ENCODE measurements at regions not wholly inside any gene's neighbourhood (a gene's known extent, or its start where the extent isn't known, plus 50 kb on each side); places are given as distances from the start of the nearest gene placed in this dataset.
"Not testable (repeated sequence)": the region's sequence is repeated elsewhere in the genome, so short reads cannot be mapped to it uniquely, and the experiment has no call there.

DNA sequence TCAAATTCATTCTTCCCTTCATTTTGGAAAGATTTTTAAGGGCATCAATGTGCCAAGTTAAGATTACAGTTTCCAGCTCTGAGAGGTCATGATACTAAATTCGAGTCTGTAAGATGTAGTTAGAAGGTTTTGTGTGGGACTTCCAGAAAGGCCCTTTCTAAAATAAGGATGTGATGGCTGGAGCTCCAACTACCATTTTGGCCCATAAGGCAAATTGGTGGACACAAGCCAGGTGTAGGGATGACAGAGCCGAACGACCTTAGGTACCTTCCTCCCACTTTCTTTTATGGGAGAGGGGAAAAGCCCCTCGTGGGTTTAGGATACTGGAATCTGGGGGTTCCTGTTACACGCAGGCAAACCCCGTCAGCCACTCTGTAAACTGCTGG is 54.3 kb upstream of the PTPDC1 start:
- Histone ChIP-seq H3K4me1 (ENCODE audit: insufficient read depth) (peaks cover 15% of the 10 kb centered on the region), H3K27me3 (replicated peaks; ENCODE audit: insufficient read depth) (no peaks in the 10 kb centered on the region), H3K79me2 (ENCODE audit: insufficient read depth) (peaks cover 38% of the 10 kb centered on the region), H3K9me2 (ENCODE audit: insufficient read depth) (no peaks in the 10 kb centered on the region), H3K9ac (peak overlapping the region; percentile 90), H3K4me2 (ENCODE audit: unreplicated experiment) (peak overlapping the region; percentile 70), H3K36me3 (ENCODE audit: low read depth) (no peaks in the 10 kb centered on the region), H3K4me3 (peak overlapping the region; percentile 92), H3K9me3 (ENCODE audit: low read depth) (no peaks in the 10 kb centered on the region), H3F3A (ENCODE audit: insufficient read depth) (no peaks in the 10 kb centered on the region), H4K20me1 (ENCODE audit: insufficient read depth) (no peaks in the 10 kb centered on the region), H2AFZ (peak overlapping the region; percentile 95), H3K27ac (peak overlapping the region; percentile 45)
- no peak for DNase-seq
- in situ Hi-C loops (cut with MboI), result no loop called here
- TF ChIP-seq EZH2 (IDR thresholded peaks at IDR 0.05; ENCODE audit: insufficient read depth, poor library complexity, severe bottlenecking) (no peak), EZH2phosphoT487 (IDR thresholded peaks at IDR 0.05; ENCODE audit: insufficient read depth, low read depth) (no peak)
- WGBS, 2 experiments (ENCODE audit: low coverage in 1 of 2, low lambda C conversion rate in 2 of 2, missing lambda C conversion rate in 2 of 2), result 8 to 10% methylated on average over 6 of the region's 6 CpGs

DNA sequence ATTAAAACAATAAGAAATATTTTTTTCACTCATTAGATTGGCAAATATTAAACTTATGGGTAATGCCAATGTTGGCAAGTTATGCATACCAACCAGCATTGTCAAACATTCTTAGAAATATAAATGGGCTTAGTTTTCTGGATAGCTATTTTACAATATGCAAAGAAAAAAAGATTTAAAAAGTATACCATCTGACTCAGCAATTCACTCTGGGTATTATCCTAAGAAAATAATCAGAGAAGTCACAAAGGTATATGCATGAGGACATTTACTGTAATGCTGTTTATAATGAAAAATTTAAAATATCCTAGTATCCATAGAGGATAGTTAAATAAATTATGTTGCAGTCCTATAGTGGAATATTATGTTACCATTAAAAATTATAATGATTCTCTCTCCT is 57.4 kb upstream of the PTPDC1 start:
- Histone ChIP-seq H3K36me3 (ENCODE audit: low read depth) (no peaks in the 10 kb centered on the region), H3K9ac (no peak overlapping the region), H3K4me1 (ENCODE audit: insufficient read depth) (peaks cover 9% of the 10 kb centered on the region; the same call in 1 of the 2 replicates), H3K9me2 (ENCODE audit: insufficient read depth) (no peaks in the 10 kb centered on the region), H3K79me2 (ENCODE audit: insufficient read depth) (peaks cover 9% of the 10 kb centered on the region), H3F3A (ENCODE audit: insufficient read depth) (no peaks in the 10 kb centered on the region), H2AFZ (no peak overlapping the region), H4K20me1 (ENCODE audit: insufficient read depth) (no peaks in the 10 kb centered on the region), H3K4me2 (ENCODE audit: unreplicated experiment) (no peak overlapping the region), H3K27me3 (replicated peaks; ENCODE audit: insufficient read depth) (no peaks in the 10 kb centered on the region), H3K27ac (no peak overlapping the region), H3K9me3 (ENCODE audit: low read depth) (no peaks in the 10 kb centered on the region), H3K4me3 (no peak overlapping the region)
- DNase-seq, result no peak
- in situ Hi-C loops (cut with MboI), result no loop called here
- TF ChIP-seq EZH2 (IDR thresholded peaks at IDR 0.05; ENCODE audit: insufficient read depth, poor library complexity, severe bottlenecking) (no peak), EZH2phosphoT487 (IDR thresholded peaks at IDR 0.05; ENCODE audit: insufficient read depth, low read depth) (no peak)

GRCh38 chr9:94022476-94022875 is 61.8 kb upstream of the PTPDC1 start:
- H3K27me3 ChIP-seq (replicated peaks; ENCODE audit: insufficient read depth); H3K9ac ChIP-seq; H3K4me2 ChIP-seq (ENCODE audit: unreplicated experiment); H3F3A ChIP-seq (ENCODE audit: insufficient read depth); H4K20me1 ChIP-seq (ENCODE audit: insufficient read depth); H3K9me2 ChIP-seq (ENCODE audit: insufficient read depth); H3K79me2 ChIP-seq (ENCODE audit: insufficient read depth); H3K9me3 ChIP-seq (ENCODE audit: low read depth); in situ Hi-C loops (cut with MboI); H3K4me1 ChIP-seq (ENCODE audit: insufficient read depth); H3K27ac ChIP-seq; H3K4me3 ChIP-seq; H3K36me3 ChIP-seq (ENCODE audit: low read depth); H2AFZ ChIP-seq; DNase-seq: not testable (repeated sequence)

- H3K27me3 ChIP-seq (replicated peaks; ENCODE audit: insufficient read depth); H3K79me2 ChIP-seq (ENCODE audit: insufficient read depth); H3K27ac ChIP-seq; H3K9me2 ChIP-seq (ENCODE audit: insufficient read depth); H3K36me3 ChIP-seq (ENCODE audit: low read depth); H4K20me1 ChIP-seq (ENCODE audit: insufficient read depth); H3K9me3 ChIP-seq (ENCODE audit: low read depth); H2AFZ ChIP-seq; H3K9ac ChIP-seq; H3K4me1 ChIP-seq (ENCODE audit: insufficient read depth); H3K4me2 ChIP-seq (ENCODE audit: unreplicated experiment); in situ Hi-C loops (cut with MboI); DNase-seq; H3K4me3 ChIP-seq; H3F3A ChIP-seq (ENCODE audit: insufficient read depth): not testable (repeated sequence)
- 11 to 20% methylated on average over 1 of the region's 2 CpGs for WGBS, 2 experiments (ENCODE audit: low coverage in 1 of 2, low lambda C conversion rate in 2 of 2, missing lambda C conversion rate in 2 of 2)
These were observed 63.4 kb upstream of the PTPDC1 start for GRCh38 chr9:94020836-94021235.

GRCh38 chr9:94018628-94019027 is 63.5 kb upstream of the BARX1 start:
- H3F3A ChIP-seq (ENCODE audit: insufficient read depth), result no peaks in the 10 kb centered on the region
- H3K4me1 ChIP-seq (ENCODE audit: insufficient read depth), result no peaks in the 10 kb centered on the region
- H3K9me2 ChIP-seq (ENCODE audit: insufficient read depth), result no peaks in the 10 kb centered on the region
- 17 to 18% methylated on average over 2 of the region's 2 CpGs for WGBS, 2 experiments (ENCODE audit: low coverage in 1 of 2, low lambda C conversion rate in 2 of 2, missing lambda C conversion rate in 2 of 2)
- DNase-seq, result no peak
- H4K20me1 ChIP-seq (ENCODE audit: insufficient read depth), result no peaks in the 10 kb centered on the region
- in situ Hi-C loops (cut with MboI), result loop anchor here (5.0 to 10.0 kb wide), 2 partner anchors 49 to 196 kb away; no protein-coding TSS in a partner anchor
- no peaks in the 10 kb centered on the region for H3K36me3 ChIP-seq (ENCODE audit: low read depth)
- H3K27ac ChIP-seq, result no peak overlapping the region
- no peak overlapping the region for H2AFZ ChIP-seq
- no peaks in the 10 kb centered on the region for H3K27me3 ChIP-seq (replicated peaks; ENCODE audit: insufficient read depth)
- no peak overlapping the region for H3K9ac ChIP-seq
- no peaks in the 10 kb centered on the region for H3K9me3 ChIP-seq (ENCODE audit: low read depth)
- no peak overlapping the region for H3K4me3 ChIP-seq
- no peak for TF ChIP-seq EZH2phosphoT487 (IDR thresholded peaks at IDR 0.05; ENCODE audit: insufficient read depth, low read depth)
- TF ChIP-seq EZH2 (IDR thresholded peaks at IDR 0.05; ENCODE audit: insufficient read depth, poor library complexity, severe bottlenecking), result no peak
- no peaks in the 10 kb centered on the region for H3K79me2 ChIP-seq (ENCODE audit: insufficient read depth)
- H3K4me2 ChIP-seq (ENCODE audit: unreplicated experiment), result no peak overlapping the region

All from GM23248 (cell line).